NCI-H1092 treated with DMSO at 0.1 percent for 48 hours (cell line): ENCODE measurements at regions not wholly inside any gene's neighbourhood (a gene's known extent, or its start where the extent isn't known, plus 50 kb on each side); places are given as distances from the start of the nearest gene placed in this dataset.
"Not testable (repeated sequence)": the region's sequence is repeated elsewhere in the genome, so short reads cannot be mapped to it uniquely, and the experiment has no call there.

Source experiments
- DNase-seq: peaks from one replicate; lab custom pipeline; 2025; lab: John Stamatoyannopoulos, UW

DNA sequence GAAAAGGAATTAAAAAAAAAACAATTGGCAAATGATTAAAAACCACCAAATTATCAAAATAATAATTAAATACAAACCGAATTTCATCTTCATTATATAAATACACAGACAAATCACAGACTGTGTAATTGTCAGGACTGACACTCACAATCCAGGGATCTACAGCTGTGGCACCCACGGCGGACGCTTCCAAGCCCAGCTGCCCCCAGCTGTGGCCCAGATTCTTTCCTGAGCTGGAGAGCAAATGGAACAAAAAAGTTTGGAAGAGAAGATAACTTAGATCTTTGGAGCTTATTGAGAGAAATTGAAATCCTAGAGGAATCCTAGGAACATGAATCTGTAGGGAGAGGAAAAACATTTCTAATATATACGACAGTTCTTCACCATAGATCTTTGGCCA is 316.1 kb downstream of the OTUD1 start:
- no peak for DNase-seq

DNA sequence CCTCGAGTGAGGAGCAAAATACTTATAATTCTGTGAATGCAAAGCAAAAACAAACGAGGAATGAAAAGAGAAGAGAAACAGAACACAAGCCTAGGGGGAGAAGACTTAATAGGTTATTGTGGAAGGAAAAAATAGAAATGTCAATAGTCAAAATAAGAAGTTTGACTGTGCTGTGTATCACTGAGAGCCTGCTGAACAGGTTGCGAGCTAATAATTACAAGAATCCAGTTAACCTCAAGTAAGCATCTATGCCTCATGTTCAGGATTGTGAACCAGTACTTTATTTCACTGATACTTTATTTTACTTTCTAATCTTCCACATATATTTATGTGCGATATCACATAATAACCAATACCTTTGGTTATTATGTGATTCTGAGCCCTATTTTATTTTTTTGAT is 316.7 kb downstream of the OTUD1 start:
- DNase-seq, result no peak

DNA sequence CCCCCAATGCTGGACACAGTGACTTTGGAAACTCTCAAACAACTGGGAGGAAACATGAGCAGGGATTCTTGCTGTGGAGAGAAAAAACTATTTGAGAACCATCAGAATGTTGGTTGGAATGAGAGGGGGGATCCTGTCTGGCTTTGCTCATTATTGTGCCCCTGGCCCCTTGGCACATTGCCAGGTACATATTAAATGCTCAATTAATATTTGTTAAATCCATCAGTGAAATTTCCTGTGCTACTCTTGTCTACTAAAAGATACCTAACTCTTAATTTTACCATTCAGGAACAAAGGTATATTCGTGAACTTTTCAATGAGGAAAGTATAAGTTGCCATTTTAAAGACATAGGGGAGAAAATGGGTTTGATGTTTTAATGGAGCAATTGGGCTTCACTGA is 329.4 kb downstream of the OTUD1 start:
- no peak for DNase-seq

DNA sequence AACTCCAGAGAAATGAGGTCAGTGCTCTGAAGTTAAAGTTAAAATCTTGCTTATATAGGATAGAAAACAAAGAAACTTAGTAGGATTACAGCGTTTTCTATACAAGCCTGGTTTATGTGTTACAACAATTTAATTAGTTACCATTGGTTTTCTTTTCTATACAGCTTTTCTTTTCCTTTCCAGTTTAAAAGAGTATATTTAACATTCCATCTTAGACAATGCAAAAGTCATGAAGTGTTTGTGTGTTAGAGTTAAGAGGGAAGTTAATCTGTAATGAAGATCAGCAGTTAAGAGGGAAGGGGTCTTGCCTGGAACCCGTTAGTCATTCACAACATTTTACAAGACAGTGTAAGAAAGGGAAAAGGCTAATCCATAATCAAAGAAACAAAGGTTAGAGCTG is 338.3 kb downstream of the OTUD1 start:
- no peak for DNase-seq

DNA sequence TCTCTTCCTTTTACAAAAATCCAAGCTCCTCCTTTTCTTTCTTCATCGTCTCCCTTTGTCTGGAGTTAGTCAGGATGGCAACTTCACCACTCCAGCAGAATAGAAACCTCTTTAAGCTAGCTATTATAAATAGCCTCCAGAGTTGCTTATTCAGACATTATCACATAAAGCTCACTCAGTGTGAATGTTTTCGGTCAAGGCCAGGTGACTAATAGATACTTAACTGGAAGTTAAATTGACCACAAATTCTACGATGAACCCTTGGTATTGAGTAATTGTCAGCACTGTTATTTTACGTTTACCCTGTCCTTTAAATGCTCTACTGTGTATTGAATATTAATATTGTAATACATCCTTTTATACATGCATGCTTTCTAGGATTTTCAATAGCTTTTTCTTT is 340.4 kb downstream of the OTUD1 start:
- no peak for DNase-seq

DNA sequence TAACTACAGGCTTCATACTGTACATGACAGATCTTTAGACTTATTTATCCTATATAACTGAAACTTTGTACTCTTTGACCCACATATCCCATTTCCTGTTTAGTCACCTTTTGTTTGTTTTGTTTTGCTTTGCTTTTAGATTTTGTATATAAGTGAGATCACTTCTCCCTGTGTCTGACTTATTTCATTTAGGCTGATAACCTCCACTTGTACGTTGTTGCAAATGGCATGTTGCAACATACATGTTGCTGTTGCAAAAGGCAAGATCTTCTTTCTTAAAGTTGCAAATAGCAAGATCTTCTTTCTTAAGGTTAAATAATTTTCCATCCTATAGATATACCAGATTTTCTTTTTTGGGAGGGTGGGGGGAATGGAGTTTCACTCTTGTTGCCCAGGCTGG is 341.5 kb downstream of the OTUD1 start:
- no peak for DNase-seq

DNA sequence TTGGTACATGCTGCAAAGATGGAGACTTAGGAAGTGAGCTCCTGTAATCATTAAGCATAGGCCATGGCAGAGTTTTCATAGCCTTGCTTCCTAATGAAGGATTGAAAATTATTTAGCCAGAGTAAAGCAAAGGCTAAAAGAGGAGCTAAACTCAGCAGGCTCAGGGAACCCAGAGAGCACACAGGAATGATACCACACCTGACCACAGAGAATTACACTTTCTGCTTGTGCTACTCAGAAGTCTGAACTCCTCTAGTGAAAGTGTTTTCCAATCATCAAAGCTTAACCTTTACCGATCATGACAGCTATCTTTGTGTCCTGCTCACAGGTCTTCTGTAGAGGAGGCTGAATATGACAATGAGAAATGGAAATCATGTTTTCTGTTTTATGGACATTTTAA is 347.7 kb downstream of the OTUD1 start:
- no peak for DNase-seq

DNA sequence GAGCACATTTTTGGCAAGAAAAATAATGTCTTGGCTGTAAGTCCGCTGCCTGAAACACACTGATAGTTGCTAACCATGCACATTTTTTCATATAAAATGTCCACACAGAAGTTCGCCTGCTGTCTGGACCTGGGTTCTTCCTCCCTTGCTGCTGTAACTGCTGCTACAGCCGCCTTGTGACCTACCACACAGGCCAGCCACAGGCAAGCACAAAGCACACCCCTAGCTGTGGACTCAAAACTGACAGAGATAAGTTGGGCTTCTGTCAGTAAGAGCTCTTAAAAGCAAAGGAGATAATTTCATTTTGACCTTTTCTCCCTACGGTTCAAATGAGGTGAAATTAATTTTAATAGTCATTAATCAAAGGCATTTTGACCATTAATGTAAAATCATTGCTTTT is 354.7 kb downstream of the OTUD1 start:
- DNase-seq, result no peak

DNA sequence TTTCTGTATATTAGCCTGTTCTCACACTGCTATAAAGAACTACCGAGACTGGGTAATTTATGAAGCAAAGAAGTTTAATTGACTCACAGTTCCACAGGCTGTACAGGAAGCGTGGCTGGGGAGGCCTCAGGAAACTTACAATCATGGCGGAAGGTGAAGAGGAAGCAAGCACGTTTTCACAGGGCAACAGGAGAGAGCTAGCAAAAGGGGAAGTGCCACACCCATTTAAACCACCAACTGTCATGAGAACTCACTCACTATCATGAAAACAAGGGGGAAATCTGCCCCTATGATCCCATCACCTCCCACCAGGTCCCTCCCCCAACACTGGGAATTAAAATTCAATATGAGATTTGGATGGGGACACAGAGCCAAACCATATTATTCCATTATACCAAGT is 358.6 kb downstream of the OTUD1 start:
- not testable (repeated sequence) for DNase-seq

DNA sequence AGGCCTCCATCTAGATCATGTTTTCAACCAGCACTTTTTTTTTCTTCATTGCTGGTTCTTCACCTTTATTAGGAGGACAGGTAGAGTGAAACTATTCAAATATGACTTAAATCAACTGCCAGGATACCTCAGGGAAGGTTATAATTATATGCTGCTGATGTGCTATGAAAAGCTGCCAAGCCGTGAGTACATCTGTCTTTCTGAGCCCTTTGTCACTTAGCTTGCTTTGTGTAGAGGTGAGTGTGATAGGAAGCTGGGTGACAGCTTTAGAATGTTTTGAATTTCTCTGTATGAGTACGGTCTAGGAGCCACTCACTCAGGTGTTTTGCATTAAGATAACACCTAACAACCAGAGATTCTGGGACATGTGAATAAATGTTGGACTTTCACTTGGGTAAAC is 365.2 kb downstream of the OTUD1 start:
- no peak for DNase-seq

DNA sequence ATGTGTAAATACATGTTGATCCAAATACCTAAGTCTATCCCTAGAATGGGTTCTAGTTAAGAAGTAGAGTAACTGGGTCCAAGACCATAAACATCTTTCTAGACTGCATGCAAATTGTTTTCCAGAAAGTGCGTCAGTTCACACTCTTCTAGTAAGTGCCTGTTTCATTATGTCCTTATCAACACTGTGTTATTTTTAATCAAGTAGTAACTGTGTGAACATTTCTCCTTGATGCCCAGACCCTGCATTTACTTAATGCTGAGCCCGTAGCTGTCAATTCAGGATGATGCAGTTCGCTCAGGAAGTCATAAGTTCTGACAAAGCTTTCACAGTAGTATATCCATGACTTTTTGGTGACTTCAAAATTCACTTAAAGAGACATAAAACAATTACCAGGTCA is 374.8 kb downstream of the OTUD1 start:
- DNase-seq, result no peak

DNA sequence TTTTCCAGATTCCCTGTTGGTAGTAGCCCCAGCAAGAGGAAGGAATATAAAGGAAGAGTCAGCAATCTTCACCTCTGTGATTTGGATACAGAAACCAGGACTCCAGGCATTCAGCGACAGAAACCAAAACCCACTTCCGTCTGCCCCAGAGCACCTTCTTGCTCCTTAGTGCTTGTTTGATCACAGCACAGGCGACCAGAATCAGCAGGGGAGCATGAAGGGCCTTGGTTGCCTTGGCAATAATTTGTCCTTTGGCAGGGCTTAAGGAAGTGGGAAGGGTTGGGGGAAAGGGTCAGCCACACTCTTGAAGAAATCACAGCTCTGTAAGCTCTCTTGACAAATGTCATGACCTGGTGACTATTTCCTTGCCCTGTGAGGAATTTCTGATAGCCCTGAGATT is 379.6 kb downstream of the OTUD1 start:
- DNase-seq, result no peak

DNA sequence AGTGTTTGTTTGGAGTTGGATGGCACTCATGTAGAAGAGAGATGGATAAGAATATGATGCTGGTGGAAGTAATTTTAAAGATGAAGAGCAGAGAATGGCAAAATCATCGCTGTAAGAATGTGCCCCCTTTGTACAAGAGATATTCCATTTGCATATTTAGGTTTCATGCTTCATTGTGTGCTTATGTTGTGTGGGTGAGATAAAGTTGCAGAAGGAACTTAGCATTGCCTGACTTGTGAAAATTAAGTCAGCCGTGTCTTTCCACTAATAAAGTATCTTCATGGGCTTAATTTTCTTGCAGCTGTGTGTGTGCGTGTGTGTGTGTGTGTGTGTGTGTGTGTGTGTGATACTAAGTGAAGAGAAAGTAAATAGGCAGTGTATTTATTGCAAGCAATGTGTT is 381.9 kb downstream of the OTUD1 start:
- DNase-seq, result no peak

DNA sequence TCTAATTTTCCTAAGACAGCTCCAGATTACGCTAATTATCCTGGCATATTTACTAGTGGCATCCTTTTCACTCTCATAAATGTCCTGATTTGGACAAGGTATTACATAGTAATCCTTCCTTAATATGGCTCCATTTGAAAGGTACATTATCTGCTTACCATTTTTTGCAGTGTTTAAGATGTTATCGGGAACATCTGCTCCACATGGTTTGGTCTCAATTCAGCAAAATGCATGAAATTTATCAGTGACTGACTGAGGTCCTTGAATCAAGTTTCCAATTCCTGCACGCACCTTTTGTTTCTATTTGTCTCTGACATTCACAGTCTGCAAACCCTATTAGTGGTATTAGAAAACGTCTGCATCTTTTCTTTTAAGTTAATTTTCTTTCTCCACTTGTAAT is 384.1 kb upstream of the KIAA1217 start:
- DNase-seq, result no peak

DNA sequence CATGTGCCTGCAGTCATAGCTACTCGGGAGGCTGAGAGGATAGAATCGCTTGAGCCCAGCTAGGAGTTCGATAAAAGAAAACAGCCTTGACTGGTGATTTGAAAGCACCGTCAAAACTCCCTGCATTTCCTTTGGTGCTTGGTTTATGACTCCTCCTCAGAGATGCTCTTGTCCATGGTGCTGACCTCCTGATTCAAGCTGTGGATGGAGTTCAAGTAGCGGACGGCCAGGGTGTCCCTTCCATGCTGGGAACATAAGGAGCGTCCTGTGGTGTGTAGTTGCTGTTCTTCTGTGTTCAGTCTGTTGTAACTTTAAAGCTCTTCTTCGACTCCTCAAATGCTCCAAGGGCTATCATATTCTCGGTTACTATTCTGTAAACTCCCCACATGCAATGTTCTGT is 382.5 kb upstream of the KIAA1217 start:
- DNase-seq, result no peak

DNA sequence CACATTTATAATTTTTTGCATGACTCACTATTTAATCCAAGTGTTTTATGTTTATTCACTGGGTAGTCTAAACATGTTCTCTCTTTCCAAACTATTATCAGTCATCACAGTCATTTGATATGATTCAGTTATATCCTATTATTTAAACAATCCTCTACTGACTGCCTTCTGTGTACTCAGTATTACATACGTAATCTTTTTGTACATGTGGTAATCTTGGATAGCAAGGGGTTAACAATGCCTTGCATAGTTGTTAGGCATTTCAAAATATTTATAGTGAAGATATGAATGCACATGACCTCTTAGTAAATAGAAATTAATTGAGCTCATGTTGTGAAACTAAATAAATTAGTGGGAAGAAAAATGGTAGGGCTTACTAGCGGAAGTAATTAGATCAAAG is 379.4 kb upstream of the KIAA1217 start:
- no peak for DNase-seq

DNA sequence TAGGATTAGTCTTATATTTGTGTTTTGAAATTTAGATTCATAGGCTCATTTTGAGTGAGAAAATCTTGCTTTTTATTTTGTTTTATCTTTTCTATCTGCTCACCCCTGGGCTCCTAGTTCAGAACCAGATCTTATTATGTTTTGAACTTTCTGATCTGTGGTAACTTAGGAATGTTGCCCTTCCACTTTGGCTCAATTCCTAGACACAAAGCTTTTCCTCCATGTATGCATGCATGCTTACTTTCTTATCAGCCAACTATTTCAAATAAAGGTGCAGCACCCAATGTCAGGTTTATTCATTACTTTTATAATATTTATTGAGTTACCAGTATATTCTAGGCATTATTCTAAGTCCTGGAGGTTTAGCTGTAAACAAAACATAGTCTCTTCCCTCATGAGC is 374.8 kb upstream of the KIAA1217 start:
- no peak for DNase-seq

DNA sequence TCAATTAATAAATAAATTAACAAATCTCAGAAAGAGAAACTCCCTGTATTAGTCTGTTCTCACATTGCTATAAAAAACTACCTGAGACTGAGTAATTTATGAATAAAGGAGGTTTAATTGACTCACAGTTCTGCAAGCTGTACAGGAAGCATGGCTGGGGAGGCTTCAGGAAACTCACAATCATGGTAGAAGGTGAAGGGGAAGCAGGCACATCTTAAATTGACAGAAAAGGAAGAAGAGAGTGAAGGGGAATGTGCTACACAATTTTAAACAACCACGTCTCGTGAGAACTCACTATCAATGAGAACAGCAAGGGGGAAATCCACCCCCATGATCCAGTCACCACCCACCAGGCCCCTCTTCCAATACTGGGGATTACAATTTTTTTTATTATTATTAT is 358.3 kb upstream of the KIAA1217 start:
- no peak for DNase-seq

DNA sequence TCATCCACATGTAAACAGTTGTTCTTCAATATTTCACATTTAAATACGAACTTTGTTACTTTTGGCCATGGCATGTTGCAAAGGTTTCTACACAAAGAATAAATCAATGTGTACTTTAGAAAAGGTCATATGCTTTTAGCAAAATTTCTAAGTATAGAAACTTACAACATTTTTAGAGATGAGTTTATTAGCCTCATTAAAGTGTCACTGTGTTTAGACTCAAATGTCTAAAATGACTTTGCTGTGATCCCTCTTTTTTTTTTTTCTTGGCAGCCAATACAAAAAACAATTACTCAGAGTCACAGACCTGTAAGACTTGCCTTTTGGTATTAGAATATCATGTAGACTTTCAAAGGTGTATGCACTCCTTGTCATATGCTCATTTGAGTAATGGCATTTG is 349.3 kb upstream of the KIAA1217 start:
- DNase-seq, result no peak

DNA sequence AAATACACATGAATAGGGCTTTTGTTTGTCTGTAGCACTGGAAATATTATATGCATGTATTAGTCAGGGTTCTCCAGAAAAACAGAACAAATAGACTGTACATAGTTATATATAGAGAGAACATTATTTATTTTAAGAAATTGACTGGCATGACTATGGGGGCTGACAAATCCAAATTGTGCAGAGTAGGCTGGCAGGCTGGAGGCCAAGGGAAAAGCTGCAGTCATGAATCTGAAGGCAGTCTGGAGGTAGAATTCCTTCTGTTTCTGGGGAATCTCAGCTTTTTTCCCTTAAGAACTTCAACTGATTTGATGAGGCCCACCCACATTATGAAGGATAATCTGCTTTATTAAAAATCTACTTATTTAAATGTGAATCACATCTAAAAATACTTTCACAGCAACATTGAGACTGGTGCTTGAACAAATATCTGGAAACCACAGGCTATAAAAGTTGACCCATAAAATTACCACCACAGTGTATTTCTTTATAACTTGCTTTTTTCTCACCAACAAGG is 344.2 kb upstream of the KIAA1217 start:
- no peak for DNase-seq

DNA sequence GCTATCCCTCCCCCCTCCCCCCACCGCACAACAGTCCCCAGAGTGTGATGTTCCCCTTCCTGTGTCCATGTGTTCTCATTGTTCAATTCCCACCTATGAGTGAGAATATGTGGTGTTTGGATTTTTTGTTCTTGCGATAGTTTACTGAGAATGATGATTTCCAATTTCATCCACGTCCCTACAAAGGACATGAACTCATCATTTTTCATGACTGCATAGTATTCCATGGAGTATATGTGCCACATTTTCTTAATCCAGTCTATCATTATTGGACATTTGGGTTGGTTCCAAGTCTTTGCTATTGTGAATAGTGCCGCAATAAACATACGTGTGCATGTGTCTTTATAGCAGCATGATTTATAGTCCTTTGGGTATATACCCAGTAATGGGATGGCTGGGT is 342.0 kb upstream of the KIAA1217 start:
- DNase-seq, result not testable (repeated sequence)

DNA sequence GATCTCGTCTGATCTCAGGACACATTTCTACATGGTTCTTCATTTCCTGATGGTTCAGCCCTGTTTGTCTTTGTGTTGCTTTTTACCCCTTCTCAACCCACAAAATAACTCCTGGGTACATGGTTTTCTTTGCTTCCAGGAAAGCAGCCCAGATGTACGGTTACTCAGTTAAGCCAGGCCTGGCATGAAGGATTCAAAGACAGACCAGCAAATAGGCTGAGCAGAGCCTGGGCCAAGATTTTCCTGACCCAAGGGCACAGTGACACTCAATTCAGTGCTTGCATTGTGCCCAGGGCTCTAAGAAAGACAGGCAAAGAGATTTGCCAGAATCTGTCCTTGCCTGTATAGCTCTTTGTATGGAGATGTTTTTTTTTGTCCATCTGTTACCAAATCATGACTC is 340.8 kb upstream of the KIAA1217 start:
- DNase-seq, result no peak

DNA sequence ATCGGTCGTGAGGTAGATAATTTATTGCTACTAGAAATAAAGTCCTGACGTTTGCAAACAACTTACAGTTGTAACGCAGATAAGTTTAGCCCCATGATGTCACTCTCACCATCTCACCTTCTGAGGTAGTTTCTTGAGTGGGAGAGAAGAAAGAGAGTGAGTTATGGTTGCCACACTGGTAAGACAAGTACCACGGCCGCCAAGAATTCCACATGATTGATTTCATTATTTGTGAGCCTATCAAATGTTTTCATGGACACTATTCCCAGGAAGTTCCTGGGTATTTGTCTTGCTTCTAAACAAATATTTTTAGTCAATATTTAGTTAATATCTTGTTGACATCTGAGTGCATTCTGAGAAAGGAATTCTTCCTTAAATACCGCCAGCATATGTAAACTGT is 339.4 kb upstream of the KIAA1217 start:
- no peak for DNase-seq

DNA sequence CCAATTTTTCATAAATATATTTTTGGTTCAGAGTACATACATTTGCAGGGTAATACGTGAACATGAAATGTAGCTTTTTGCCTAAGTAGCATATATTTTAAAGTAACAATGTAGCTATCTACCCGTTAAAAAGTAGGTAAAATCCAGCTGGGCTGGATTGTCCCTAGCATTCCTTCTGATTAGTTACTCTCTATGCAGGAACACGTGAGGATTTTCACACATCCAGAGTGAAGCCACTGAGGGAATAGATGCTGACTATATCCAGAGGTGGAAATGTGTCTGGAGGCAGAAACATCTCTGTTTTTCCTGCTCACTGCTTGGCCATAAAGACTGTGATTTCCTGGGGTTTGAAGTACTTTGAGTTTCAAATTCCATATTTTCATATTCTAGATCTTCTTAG is 338.9 kb upstream of the KIAA1217 start:
- no peak for DNase-seq
